ENCODE measurements at regions not wholly inside any gene's neighbourhood (a gene's known extent, or its start where the extent isn't known, plus 50 kb on each side); places are given as distances from the start of the nearest gene placed in this dataset.

DNA sequence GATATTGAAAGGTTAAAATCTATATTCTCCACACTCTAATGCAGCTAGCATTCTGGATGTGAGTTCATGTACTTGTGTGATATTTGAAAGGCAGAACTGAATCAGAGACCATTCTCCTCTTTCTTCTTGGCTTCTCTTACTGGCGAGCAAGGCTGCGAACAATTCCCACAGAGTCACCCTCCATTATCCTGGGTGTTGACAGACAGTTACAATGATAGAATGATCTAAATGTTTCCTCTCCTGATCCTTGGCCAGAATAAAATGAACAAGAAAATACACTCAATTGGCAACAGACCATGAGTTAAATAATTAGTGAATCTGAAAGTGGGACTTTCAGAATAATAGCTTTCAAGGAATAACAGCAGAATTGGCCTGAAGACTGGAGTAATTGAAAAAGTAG is 342.8 kb downstream of the RAPGEF2 start:
- H3K27me3 ChIP-seq (replicated peaks in 1 of 4; ENCODE audit: control extremely low read depth in 1 of 4, control insufficient read depth in 3 of 4, insufficient read depth in 4 of 4, low read length in 3 of 4), result no peaks in the 10 kb centered on the region
- no peak overlapping the region for H3K27ac ChIP-seq (ENCODE audit: low read length in 2 of 2)
- ChIA-PET CTCF (interaction anchor here (0.6 kb wide), 1 partner anchor 163 kb away, joined by 3 read pairs; no protein-coding TSS in a partner anchor), POLR2A (no interaction called here)
- no peaks in the 10 kb centered on the region for H3K4me1 ChIP-seq (ENCODE audit: control insufficient read depth in 2 of 2, insufficient read depth in 2 of 2, low read length in 2 of 2)
- no peak overlapping the region for H3K9ac ChIP-seq (ENCODE audit: low read length)
- TF ChIP-seq EZH2 (IDR thresholded peaks at IDR 0.05; ENCODE audit: borderline replicate concordance, insufficient read depth, low read depth, low read length, poor library complexity, severe bottlenecking), result no peak
- TF ChIP-seq, protein P1, sequence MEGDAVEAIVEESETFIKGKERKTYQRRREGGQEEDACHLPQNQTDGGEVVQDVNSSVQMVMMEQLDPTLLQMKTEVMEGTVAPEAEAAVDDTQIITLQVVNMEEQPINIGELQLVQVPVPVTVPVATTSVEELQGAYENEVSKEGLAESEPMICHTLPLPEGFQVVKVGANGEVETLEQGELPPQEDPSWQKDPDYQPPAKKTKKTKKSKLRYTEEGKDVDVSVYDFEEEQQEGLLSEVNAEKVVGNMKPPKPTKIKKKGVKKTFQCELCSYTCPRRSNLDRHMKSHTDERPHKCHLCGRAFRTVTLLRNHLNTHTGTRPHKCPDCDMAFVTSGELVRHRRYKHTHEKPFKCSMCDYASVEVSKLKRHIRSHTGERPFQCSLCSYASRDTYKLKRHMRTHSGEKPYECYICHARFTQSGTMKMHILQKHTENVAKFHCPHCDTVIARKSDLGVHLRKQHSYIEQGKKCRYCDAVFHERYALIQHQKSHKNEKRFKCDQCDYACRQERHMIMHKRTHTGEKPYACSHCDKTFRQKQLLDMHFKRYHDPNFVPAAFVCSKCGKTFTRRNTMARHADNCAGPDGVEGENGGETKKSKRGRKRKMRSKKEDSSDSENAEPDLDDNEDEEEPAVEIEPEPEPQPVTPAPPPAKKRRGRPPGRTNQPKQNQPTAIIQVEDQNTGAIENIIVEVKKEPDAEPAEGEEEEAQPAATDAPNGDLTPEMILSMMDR (IDR thresholded peaks at IDR 0.05), result no peak
- H3K4me2 ChIP-seq (replicated peaks; ENCODE audit: low read depth, low read length, poor library complexity, severe bottlenecking), result no peak overlapping the region
- Mint-ChIP-seq H3K4me3 (no peak overlapping the region), H3K27ac (no peak overlapping the region), H3K4me1 (no peaks in the 10 kb centered on the region), H3K27me3 (peaks cover 19% of the 10 kb centered on the region), H3K9me3 (ENCODE audit: insufficient read depth) (no peaks in the 10 kb centered on the region)
- WGBS (ENCODE audit: insufficient coverage), result no CpG with 5 or more reads among the region's 2 CpGs
- H3K4me3 ChIP-seq (ENCODE audit: control extremely low read depth in 1 of 5, extremely low read depth in 1 of 5, insufficient read depth in 1 of 5, low read depth in 2 of 5, low read length in 4 of 5), result no peak overlapping the region
- intact Hi-C loops (cut with micrococcal nuclease), result loop anchor here (5.0 kb wide), 1 partner anchor 1193 kb away; no protein-coding TSS in a partner anchor
- H3K9me3 ChIP-seq (ENCODE audit: control extremely low read depth in 1 of 3, control insufficient read depth in 2 of 3, insufficient read depth in 1 of 3, low read length in 2 of 3), result no peaks in the 10 kb centered on the region
- DNase-seq (no peak), ATAC-seq (ENCODE audit: low read depth) (no peak)
- H3K79me2 ChIP-seq (ENCODE audit: control insufficient read depth, insufficient read depth, low read length), result no peaks in the 10 kb centered on the region
- H4K20me1 ChIP-seq (ENCODE audit: control insufficient read depth, insufficient read depth, low read length, poor library complexity, severe bottlenecking), result no peaks in the 10 kb centered on the region
- no peaks in the 10 kb centered on the region for H3K36me3 ChIP-seq (replicated peaks in 1 of 2; ENCODE audit: control extremely low read depth in 1 of 2, control insufficient read depth in 1 of 2, extremely low read depth in 1 of 2, insufficient read depth in 2 of 2, low read length in 1 of 2)
- H2AFZ ChIP-seq (ENCODE audit: insufficient read depth, low read depth, low read length, poor library complexity, severe bottlenecking), result no peak overlapping the region

GRCh38 chr4:159446266-159446976 is 343.5 kb downstream of the RAPGEF2 start:
- no peaks in the 10 kb centered on the region for H3K9me3 Mint-ChIP-seq (ENCODE audit: insufficient read depth)
- Histone ChIP-seq H3K79me2 (ENCODE audit: control insufficient read depth, insufficient read depth, low read length) (no peaks in the 10 kb centered on the region), H2AFZ (ENCODE audit: insufficient read depth, low read depth, low read length, poor library complexity, severe bottlenecking) (no peak overlapping the region), H3K4me3 (ENCODE audit: control extremely low read depth in 1 of 5, extremely low read depth in 1 of 5, insufficient read depth in 1 of 5, low read depth in 2 of 5, low read length in 4 of 5) (no peak overlapping the region), H3K36me3 (replicated peaks in 1 of 2; ENCODE audit: control extremely low read depth in 1 of 2, control insufficient read depth in 1 of 2, extremely low read depth in 1 of 2, insufficient read depth in 2 of 2, low read length in 1 of 2) (no peaks in the 10 kb centered on the region), H3K27ac (ENCODE audit: low read length in 2 of 2) (no peak overlapping the region), H4K20me1 (ENCODE audit: control insufficient read depth, insufficient read depth, low read length, poor library complexity, severe bottlenecking) (no peaks in the 10 kb centered on the region), H3K9ac (ENCODE audit: low read length) (no peak overlapping the region), H3K4me1 (ENCODE audit: control insufficient read depth in 2 of 2, insufficient read depth in 2 of 2, low read length in 2 of 2) (no peaks in the 10 kb centered on the region), H3K4me2 (replicated peaks; ENCODE audit: low read depth, low read length, poor library complexity, severe bottlenecking) (no peak overlapping the region), H3K27me3 (replicated peaks in 1 of 4; ENCODE audit: control extremely low read depth in 1 of 4, control insufficient read depth in 3 of 4, insufficient read depth in 4 of 4, low read length in 3 of 4) (no peaks in the 10 kb centered on the region), H3K9me3 (ENCODE audit: control extremely low read depth in 1 of 3, control insufficient read depth in 2 of 3, insufficient read depth in 1 of 3, low read length in 2 of 3) (no peaks in the 10 kb centered on the region)
- peak; percentile 34 for DNase-seq
- ChIA-PET CTCF (no interaction called here), POLR2A (no interaction called here)
- peak; percentile 31 for ATAC-seq (ENCODE audit: low read depth)
- no peak overlapping the region for H3K4me3 Mint-ChIP-seq
- 62% methylated on average over 3 of the region's 6 CpGs for WGBS (ENCODE audit: insufficient coverage)
- H3K27me3 Mint-ChIP-seq, result peaks cover 19% of the 10 kb centered on the region
- intact Hi-C loops (cut with micrococcal nuclease), result loop anchor here (5.0 kb wide), 1 partner anchor 1194 kb away; no protein-coding TSS in a partner anchor
- peak overlapping the region; percentile 53 for H3K27ac Mint-ChIP-seq
- H3K4me1 Mint-ChIP-seq, result no peaks in the 10 kb centered on the region
- TF ChIP-seq, protein P1 (IDR thresholded peaks at IDR 0.05), result peak; percentile 69
- TF ChIP-seq EZH2 (IDR thresholded peaks at IDR 0.05; ENCODE audit: borderline replicate concordance, insufficient read depth, low read depth, low read length, poor library complexity, severe bottlenecking), result no peak

Data from B cell (primary cell).